ENCODE measurements at regions not wholly inside any gene's neighbourhood (a gene's known extent, or its start where the extent isn't known, plus 50 kb on each side); places are given as distances from the start of the nearest gene placed in this dataset.

GRCh38 chr13:68107667-68108066, 877.5 kb upstream of the PCDH9 start:
- Histone ChIP-seq H3K36me3 (ENCODE audit: control insufficient read depth, insufficient read depth, low read length) (no peaks in the 10 kb centered on the region), H3K9me1 (ENCODE audit: control insufficient read depth, insufficient read depth, low read length) (no peaks in the 10 kb centered on the region), H3K9ac (ENCODE audit: insufficient read depth in 1 of 2, low read depth in 2 of 2, low read length in 2 of 2) (no peak overlapping the region), H3K27ac (ENCODE audit: extremely low read depth, low read depth, low read length) (no peak overlapping the region), H3K4me3 (no peak overlapping the region), H2AFZ (ENCODE audit: low read depth, low read length) (no peak overlapping the region), H3K9me3 (replicated peaks; ENCODE audit: control insufficient read depth, insufficient read depth, low read depth, low read length) (no peaks in the 10 kb centered on the region), H3K4me1 (replicated peaks in 1 of 2; ENCODE audit: control insufficient read depth in 2 of 2, insufficient read depth in 2 of 2, low read length in 2 of 2) (no peaks in the 10 kb centered on the region), H3K79me2 (ENCODE audit: control insufficient read depth, insufficient read depth, low read length) (no peaks in the 10 kb centered on the region), H4K20me1 (replicated peaks; ENCODE audit: control insufficient read depth, insufficient read depth, low read length) (no peaks in the 10 kb centered on the region), H3K27me3 (ENCODE audit: control insufficient read depth in 2 of 2, insufficient read depth in 2 of 2, low read length in 2 of 2) (no peaks in the 10 kb centered on the region), H3K4me2 (ENCODE audit: insufficient read depth, low read length) (no peak overlapping the region)
- intact Hi-C loops (cut with micrococcal nuclease) (no loop called here), in situ Hi-C loops (cut with MboI) (no loop called here)
- no TSS peak for BruUV-seq (replicated peaks)
- no peak for DNase-seq (ENCODE audit: extremely low read depth in 1 of 4, low spot score in 3 of 4)
- CTCF ChIA-PET (ENCODE audit: low intra/inter-chr PET ratio), result no interaction called here
- POLR2A ChIA-PET, result no interaction called here
- no peak for FAIRE-seq
- no peak for ATAC-seq
- 3% methylated on average over 6 of the region's 29 CpGs for WGBS (ENCODE audit: insufficient coverage, low coverage, missing lambda C conversion rate)
- TF ChIP-seq PRDM10 (IDR thresholded peaks at IDR 0.05; ENCODE audit: partially characterized antibody) (no peak), LEF1 (IDR thresholded peaks at IDR 0.05) (no peak), FOS (IDR thresholded peaks at IDR 0.05; ENCODE audit: extremely low read depth, insufficient read length) (no peak), ZNF3 (CRISPR knock-in tag; IDR thresholded peaks at IDR 0.05) (no peak), ZNF165 (CRISPR knock-in tag; IDR thresholded peaks at IDR 0.05; ENCODE audit: borderline replicate concordance) (no peak), NUFIP1 (IDR thresholded peaks at IDR 0.05; ENCODE audit: partially characterized antibody) (no peak), KDM1A (IDR thresholded peaks at IDR 0.05) (no peak), ARID4B (CRISPR knock-in tag; IDR thresholded peaks at IDR 0.05) (no peak), DDX20 (tag; IDR thresholded peaks at IDR 0.05; ENCODE audit: low read depth) (no peak), ZNF79 (CRISPR knock-in tag; IDR thresholded peaks at IDR 0.05; ENCODE audit: low read depth) (no peak), ZNF830 (CRISPR knock-in tag; IDR thresholded peaks at IDR 0.05) (no peak), CGGBP1 (CRISPR knock-in tag; IDR thresholded peaks at IDR 0.05) (no peak), FOXA1 (IDR thresholded peaks at IDR 0.05; ENCODE audit: borderline replicate concordance) (no peak), TAL1 (IDR thresholded peaks at IDR 0.05) (no peak), SMARCB1 (IDR thresholded peaks at IDR 0.05; ENCODE audit: insufficient read length, low read depth) (no peak), NFATC3 (IDR thresholded peaks at IDR 0.05) (no peak), SMARCC2 (IDR thresholded peaks at IDR 0.05; ENCODE audit: low read depth) (no peak), CHD1 (IDR thresholded peaks at IDR 0.05; ENCODE audit: low read length) (no peak)

All from K562 (cell line).